RPMI8226 (cell line): ENCODE measurements at regions not wholly inside any gene's neighbourhood (a gene's known extent, or its start where the extent isn't known, plus 50 kb on each side); places are given as distances from the start of the nearest gene placed in this dataset.
"Not testable (repeated sequence)": the region's sequence is repeated elsewhere in the genome, so short reads cannot be mapped to it uniquely, and the experiment has no call there.

Experiments used
- DNase-seq: peaks from one replicate; pipeline ENCODE4 v3.0.0-alpha.2; 2015

GRCh38 chr13:24931450-24932251, 164.3 kb upstream of the PABPC3 start:
- no peak for DNase-seq

GRCh38 chr13:24933106-24934023, 162.6 kb upstream of the PABPC3 start:
- not testable (repeated sequence) for DNase-seq

GRCh38 chr13:24934024-24934385, 161.9 kb upstream of the PABPC3 start:
- not testable (repeated sequence) for DNase-seq

- DNase-seq = no peak
Observed at GRCh38 chr13:24938966-24939365, 157.0 kb upstream of the PABPC3 start.

GRCh38 chr13:24941023-24941713, 154.8 kb upstream of the PABPC3 start:
- DNase-seq = not testable (repeated sequence)

- DNase-seq = no peak
Observed at GRCh38 chr13:24943136-24943535, 152.8 kb upstream of the PABPC3 start.

GRCh38 chr13:24944073-24944472, 151.9 kb upstream of the PABPC3 start:
- DNase-seq = not testable (repeated sequence)

- not testable (repeated sequence) for DNase-seq
Observed at GRCh38 chr13:24948977-24949376, 147.0 kb upstream of the PABPC3 start.

GRCh38 chr13:24950611-24951010, 145.3 kb upstream of the PABPC3 start:
- DNase-seq = not testable (repeated sequence)

GRCh38 chr13:24967970-24968369, 128.0 kb upstream of the PABPC3 start:
- DNase-seq = not testable (repeated sequence)

GRCh38 chr13:24968416-24968815, 127.5 kb upstream of the PABPC3 start:
- not testable (repeated sequence) for DNase-seq

- DNase-seq = not testable (repeated sequence)
Observed at GRCh38 chr13:24973102-24973501, 122.8 kb upstream of the PABPC3 start.

GRCh38 chr13:24981181-24981803, 114.6 kb upstream of the PABPC3 start:
- not testable (repeated sequence) for DNase-seq

GRCh38 chr13:24982333-24982999, 113.5 kb upstream of the PABPC3 start:
- DNase-seq = no peak

GRCh38 chr13:24983094-24983493, 112.8 kb upstream of the PABPC3 start:
- no peak for DNase-seq

GRCh38 chr13:24984134-24984533, 111.8 kb upstream of the PABPC3 start:
- DNase-seq = no peak

- no peak for DNase-seq
Observed at GRCh38 chr13:24985107-24985506, 110.8 kb upstream of the PABPC3 start.

GRCh38 chr13:24985896-24986295, 110.0 kb upstream of the PABPC3 start:
- no peak for DNase-seq

GRCh38 chr13:24986826-24987225, 109.1 kb upstream of the PABPC3 start:
- no peak for DNase-seq

- not testable (repeated sequence) for DNase-seq
Observed at GRCh38 chr13:24989959-24990358, 106.0 kb upstream of the PABPC3 start.

- not testable (repeated sequence) for DNase-seq
Observed at GRCh38 chr13:24992946-24993345, 103.0 kb upstream of the PABPC3 start.

GRCh38 chr13:24995225-24995804, 100.6 kb upstream of the PABPC3 start:
- peak; percentile 76 for DNase-seq
